Fibroblast of the aortic adventitia (primary cell): ENCODE measurements at regions not wholly inside any gene's neighbourhood (a gene's known extent, or its start where the extent isn't known, plus 50 kb on each side); places are given as distances from the start of the nearest gene placed in this dataset.

Experiments used
- DNase-seq: peaks from one replicate; pipeline ENCODE4 v3.0.0-alpha.2; 2010; ENCODE audit warnings: low read depth
- H3K4me3 ChIP-seq: 2 replicates; pipeline ENCODE4 v1.5.1; 2011; ENCODE audit warnings: low read depth, mild to moderate bottlenecking, control low read depth, low read length, moderate library complexity
- CTCF ChIP-seq: IDR thresholded peaks from 2 replicates; pipeline ENCODE4 v1.5.1; 2011; ENCODE audit warnings: mild to moderate bottlenecking, low read length, control low read depth, inconsistent platforms; ENCODE audit not compliant: insufficient read depth

- no peak for TF ChIP-seq CTCF
- DNase-seq = no peak
- H3K4me3 ChIP-seq = no peak overlapping the region
Observed at GRCh38 chr5:89722538-89722937, 687.0 kb downstream of the CETN3 start.

GRCh38 chr5:89721931-89722330 lies 687.6 kb downstream of the CETN3 start:
- no peak for TF ChIP-seq CTCF
- H3K4me3 ChIP-seq = no peak overlapping the region
- no peak for DNase-seq

GRCh38 chr5:89721353-89721752 lies 688.2 kb downstream of the CETN3 start:
- no peak for TF ChIP-seq CTCF
- DNase-seq = peak; percentile 64
- no peak overlapping the region for H3K4me3 ChIP-seq

- TF ChIP-seq CTCF = no peak
- H3K4me3 ChIP-seq = no peak overlapping the region
Observed at GRCh38 chr5:89712134-89712700, 697.3 kb downstream of the CETN3 start.

GRCh38 chr5:89711526-89711925 lies 698.0 kb downstream of the CETN3 start:
- TF ChIP-seq CTCF = no peak
- H3K4me3 ChIP-seq = no peak overlapping the region
- no peak for DNase-seq

More at GRCh38 chr5:89712134-89712700, 697.3 kb downstream of the CETN3 start:
- DNase-seq = no peak

- no peak overlapping the region for H3K4me3 ChIP-seq
- no peak for TF ChIP-seq CTCF
- DNase-seq = no peak
Observed at GRCh38 chr5:89710006-89710405, 699.5 kb downstream of the CETN3 start.

- TF ChIP-seq CTCF = no peak
- no peak for DNase-seq
- H3K4me3 ChIP-seq = no peak overlapping the region
Observed at GRCh38 chr5:89707891-89708290, 701.7 kb downstream of the CETN3 start.
